IMR-90 (cell line): ENCODE measurements at regions not wholly inside any gene's neighbourhood (a gene's known extent, or its start where the extent isn't known, plus 50 kb on each side); places are given as distances from the start of the nearest gene placed in this dataset.
"Not testable (repeated sequence)": the region's sequence is repeated elsewhere in the genome, so short reads cannot be mapped to it uniquely, and the experiment has no call there.

Source experiments
- ATAC-seq: fragments of 200-7000 bp; cut with Tn5 transposase; 2 replicates; pipeline ENCODE4 v1.9.1; 2020; ENCODE audit warnings: low read depth, mild to moderate bottlenecking, moderate library complexity
- BruUV-seq: library from RNA; stranded (reverse); fragments of 400-500 nt; replicated peaks from 2 replicates; lab custom pipeline; 2021; lab: Mats Ljungman, UMichigan
- CTCF ChIA-PET: fragments of 300-600 bp; formaldehyde crosslinking; extraction: SDS; loops from one replicate; lab custom pipeline; 2021; ENCODE audit warnings: antibody characterized with exemption; lab: Yijun Ruan, JAX
- POLR2A ChIA-PET: fragments of 300-600 bp; sonication (Branson Sonifier 250); formaldehyde crosslinking; loops from one replicate; lab custom pipeline; 2022; ENCODE audit warnings: antibody characterized with exemption; ENCODE audit not compliant: unreplicated experiment; lab: Charles Lee
- DNase-seq: peaks from one replicate; pipeline ENCODE4 v3.0.0; 2013
- H2AFZ ChIP-seq: replicated peaks from 2 replicates; pipeline ENCODE3; 2013; ENCODE audit warnings: low read length, mild to moderate bottlenecking; ENCODE audit not compliant: poor library complexity
- H2AK5ac ChIP-seq: 2 replicates; pipeline ENCODE4 v1.6.1; 2013; ENCODE audit warnings: low read depth, low read length, inconsistent platforms
- H2AK9ac ChIP-seq: replicated peaks from 2 replicates; pipeline ENCODE3; 2013; ENCODE audit warnings: mild to moderate bottlenecking, low read depth, low read length, moderate library complexity; ENCODE audit not compliant: poor library complexity
- H2BK120ac ChIP-seq: 2 replicates; pipeline ENCODE4 v1.6.1; 2013; ENCODE audit warnings: low read depth, low read length, inconsistent platforms
- H2BK15ac ChIP-seq: 3 replicates; pipeline ENCODE4 v1.6.1; 2013; ENCODE audit warnings: low read depth, low read length, inconsistent platforms
- H2BK20ac ChIP-seq: 2 replicates; pipeline ENCODE4 v1.6.1; 2013; ENCODE audit warnings: low read depth, mild to moderate bottlenecking, inconsistent platforms, low read length, moderate library complexity
- H2BK5ac ChIP-seq: 2 replicates; pipeline ENCODE4 v1.6.1; 2013; ENCODE audit warnings: mild to moderate bottlenecking, low read depth, low read length, inconsistent platforms; ENCODE audit not compliant: poor library complexity, severe bottlenecking
- H3K14ac ChIP-seq: replicated peaks from 2 replicates; pipeline ENCODE4 v1.6.1; 2013; ENCODE audit warnings: low read depth, low read length, inconsistent platforms
- H3K18ac ChIP-seq: 2 replicates; pipeline ENCODE4 v1.6.1; 2013; ENCODE audit warnings: low read depth, low read length, control low read depth
- H3K23ac ChIP-seq: 2 replicates; pipeline ENCODE4 v1.6.1; 2013; ENCODE audit warnings: low read depth, low read length, inconsistent platforms
- H3K27ac ChIP-seq: 2 replicates; pipeline ENCODE4 v1.5.1; 2013; ENCODE audit warnings: mild to moderate bottlenecking, control low read depth, low read length; ENCODE audit not compliant: insufficient read depth
- H3K27me3 ChIP-seq: 2 replicates; pipeline ENCODE4 v1.6.1; 2013; ENCODE audit warnings: low read length; ENCODE audit not compliant: control insufficient read depth, insufficient read depth
- H3K36me3 ChIP-seq: 2 replicates; pipeline ENCODE4 v1.6.1; 2013; ENCODE audit warnings: low read length, mixed read lengths; ENCODE audit not compliant: control insufficient read depth, insufficient read depth
- H3K4ac ChIP-seq: 2 replicates; pipeline ENCODE4 v1.6.1; 2013; ENCODE audit warnings: low read depth, low read length, inconsistent platforms
- H3K4me1 ChIP-seq: 2 replicates; pipeline ENCODE4 v1.6.1; 2013; ENCODE audit warnings: low read length, mixed read lengths; ENCODE audit not compliant: control insufficient read depth, insufficient read depth
- H3K4me2 ChIP-seq: 2 replicates; pipeline ENCODE4 v1.6.1; 2013; ENCODE audit warnings: low read depth, mild to moderate bottlenecking, control low read depth, low read length, moderate library complexity
- H3K4me3 ChIP-seq: 2 replicates; pipeline ENCODE4 v1.5.1; 2013; ENCODE audit warnings: low read depth, mild to moderate bottlenecking, control low read depth, low read length, moderate library complexity; ENCODE audit not compliant: insufficient read depth
- H3K56ac ChIP-seq: 2 replicates; pipeline ENCODE4 v1.6.1; 2013; ENCODE audit warnings: low read length, inconsistent platforms; ENCODE audit not compliant: insufficient read depth; ENCODE audit errors: extremely low read depth
- H3K79me1 ChIP-seq, 2 experiments: 2 replicates each; pipeline ENCODE4 v1.6.1; 2013; ENCODE audit warnings: low read length in 2 of 2, inconsistent platforms in 1 of 2, low read depth in 1 of 2
- H3K9ac ChIP-seq: 2 replicates; pipeline ENCODE4 v1.6.1; 2013; ENCODE audit warnings: low read depth, low read length, control low read depth
- H3K9me1 ChIP-seq: 2 replicates; pipeline ENCODE4 v1.6.1; 2013; ENCODE audit warnings: low read length, inconsistent platforms; ENCODE audit not compliant: insufficient read depth
- H3K9me3 ChIP-seq: 2 replicates; pipeline ENCODE4 v1.6.1; 2013; ENCODE audit warnings: low read length; ENCODE audit not compliant: control insufficient read depth, insufficient read depth
- H4K20me1 ChIP-seq: 2 replicates; pipeline ENCODE4 v1.6.1; 2013; ENCODE audit warnings: low read length, inconsistent platforms; ENCODE audit not compliant: insufficient read depth
- H4K5ac ChIP-seq: 2 replicates; pipeline ENCODE4 v1.6.1; 2013; ENCODE audit warnings: mild to moderate bottlenecking, low read depth, low read length, control low read depth
- H4K8ac ChIP-seq, 2 experiments: 2 replicates each; pipeline ENCODE4 v1.6.1; 2013; ENCODE audit warnings: low read depth in 2 of 2, low read length in 2 of 2, control low read depth in 1 of 2, inconsistent platforms in 1 of 2
- H4K91ac ChIP-seq: 2 replicates; pipeline ENCODE4 v1.6.1; 2013; ENCODE audit warnings: low read depth, low read length, inconsistent platforms; ENCODE audit not compliant: insufficient read depth
- WGBS, 2 experiments: methylation state at CpG; one replicate each; pipeline versions ENCODE4 v1.1.5 to v1.1.7; 2013; ENCODE audit warnings: missing lambda C conversion rate in 2 of 2; ENCODE audit not compliant: insufficient read length in 1 of 2; ENCODE audit errors: extremely low coverage in 2 of 2; 5-methylcytosine and 5-hydroxymethylcytosine counted together
- dilution Hi-C: fragments of 300-500 bp; cut with HindIII; formaldehyde crosslinking; loops from one replicate; pipeline ENCODE4 v1.14.3; 2018; ENCODE audit warnings: low sequenced_read_pairs; ENCODE audit not compliant: unreplicated experiment
- in situ Hi-C: fragments of 300-500 bp; cut with MboI; formaldehyde crosslinking; loops from 3 replicates; pipeline ENCODE4 v1.14.3; 2019; ENCODE audit warnings: low sequenced_read_pairs, inconsistent platforms, mixed read lengths
- intact Hi-C: fragments of 100-400 bp; cut with micrococcal nuclease; formaldehyde crosslinking; loops from 2 replicates; pipeline ENCODE4 v1.10.0; 2022

DNA sequence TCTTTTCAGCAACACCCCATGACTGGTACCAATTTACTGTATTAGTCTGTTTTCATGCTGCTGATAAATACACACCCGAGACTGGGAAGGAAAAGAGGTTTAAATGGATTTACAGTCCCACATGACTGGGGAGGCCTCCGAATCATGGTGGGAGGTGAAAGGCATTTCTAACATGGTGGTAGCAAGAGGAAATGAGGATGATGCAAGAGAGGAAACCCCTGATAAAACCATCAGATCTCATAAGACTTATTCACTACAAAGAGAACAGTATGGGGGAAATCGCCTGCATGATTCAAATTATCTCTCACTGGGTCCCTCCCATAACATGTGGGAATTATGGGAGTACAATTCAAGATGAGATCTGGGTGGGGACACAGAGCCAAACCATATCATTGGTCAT lies 393.6 kb downstream of the PTPRC start:
- dilution Hi-C loops, H3K14ac ChIP-seq, H2AFZ ChIP-seq, DNase-seq, H3K36me3 ChIP-seq, H4K91ac ChIP-seq, H3K79me1 ChIP-seq, H3K4me3 ChIP-seq, H3K4ac ChIP-seq, CTCF ChIA-PET, intact Hi-C loops, H3K9me1 ChIP-seq, H4K5ac ChIP-seq, H2BK20ac ChIP-seq, H2BK5ac ChIP-seq, BruUV-seq, H3K4me1 ChIP-seq, ATAC-seq, H2BK120ac ChIP-seq, H2BK15ac ChIP-seq, H3K9ac ChIP-seq, H3K4me2 ChIP-seq, in situ Hi-C loops, H3K27me3 ChIP-seq, POLR2A ChIA-PET, H3K27ac ChIP-seq, H3K9me3 ChIP-seq, H3K56ac ChIP-seq, H2AK5ac ChIP-seq, H3K18ac ChIP-seq, H3K23ac ChIP-seq, H4K20me1 ChIP-seq, H4K8ac ChIP-seq, H2AK9ac ChIP-seq: not testable (repeated sequence)
- no CpG with 5 or more reads among the region's 3 CpGs for WGBS, 2 experiments
